GM12878 (cell line): ENCODE measurements at regions not wholly inside any gene's neighbourhood (a gene's known extent, or its start where the extent isn't known, plus 50 kb on each side); places are given as distances from the start of the nearest gene placed in this dataset.

Experiments used
- ATAC-seq: fragments of 200-7000 bp; cut with Tn5 transposase; 3 replicates; pipeline ENCODE4 v1.9.1; 2020; ENCODE audit warnings: mild to moderate bottlenecking, moderate library complexity
- BruUV-seq: library from RNA; stranded (reverse); fragments of 400-500 nt; replicated peaks from 2 replicates; lab custom pipeline; 2021; lab: Mats Ljungman, UMichigan
- CTCF ChIA-PET: fragments of 300-600 bp; sonication (Branson Sonifier 250); formaldehyde crosslinking; extraction: SDS; loops from one replicate; lab custom pipeline; 2021; ENCODE audit warnings: inconsistent platforms; lab: Yijun Ruan, JAX
- POLR2A ChIA-PET: fragments of 350-600 bp; formaldehyde crosslinking; extraction: SDS; loops from one replicate; lab custom pipeline; 2021; ENCODE audit warnings: inconsistent platforms; lab: Charles Lee
- RAD21 ChIA-PET: fragments of 300-600 bp; sonication (Branson Sonifier 250); formaldehyde crosslinking; loops from one replicate; lab custom pipeline; 2023; ENCODE audit warnings: antibody characterized with exemption; ENCODE audit not compliant: unreplicated experiment; lab: Charles Lee
- SMC1A ChIA-PET: fragments of 300-600 bp; sonication (Branson Sonifier 250); formaldehyde crosslinking; loops from one replicate; lab custom pipeline; 2023; ENCODE audit not compliant: unreplicated experiment, uncharacterized antibody; lab: Charles Lee
- DNase-seq: peaks from one replicate; pipeline ENCODE4 v3.0.0-alpha.2; 2011; ENCODE audit warnings: low read depth, low spot score
- FAIRE-seq: peaks from 3 replicates; lab custom pipeline; 2011; peaks lifted over from hg19 to GRCh38; lab: Jason Lieb, UNC
- H2AFZ ChIP-seq: 2 replicates; pipeline ENCODE4 v1.6.0; 2011; ENCODE audit warnings: low read depth, low read length, control low read depth; ENCODE audit not compliant: control insufficient read depth
- H3K27ac ChIP-seq: 2 replicates; pipeline ENCODE4 v1.5.1; 2011; ENCODE audit warnings: control low read depth; ENCODE audit not compliant: control insufficient read depth, insufficient read depth
- H3K27me3 ChIP-seq, 2 experiments: replicated peaks in 1 of 2; 2 replicates each; pipeline versions ENCODE4 v1.6.0 to v1.6.1; 2011; ENCODE audit warnings: low read length in 1 of 2; ENCODE audit not compliant: control insufficient read depth in 2 of 2, insufficient read depth in 2 of 2
- H3K36me3 ChIP-seq, 2 experiments: 2 replicates each; pipeline ENCODE4 v1.5.1; 2011; ENCODE audit warnings: low read length in 1 of 2; ENCODE audit not compliant: control insufficient read depth in 2 of 2, insufficient read depth in 2 of 2
- H3K4me1 ChIP-seq: 2 replicates; pipeline ENCODE4 v1.6.1; 2011; ENCODE audit warnings: mild to moderate bottlenecking, low read length, moderate library complexity, mixed read lengths; ENCODE audit not compliant: control insufficient read depth, insufficient read depth
- H3K4me2 ChIP-seq: 2 replicates; pipeline ENCODE4 v1.6.0; 2011; ENCODE audit warnings: control low read depth; ENCODE audit not compliant: control insufficient read depth, insufficient read depth
- H3K4me3 ChIP-seq: fragments of 200-600 bp; sonication (generic); 2 replicates; pipeline ENCODE4 v1.5.1; 2016
- H3K79me2 ChIP-seq: 2 replicates; pipeline ENCODE4 v1.6.0; 2011; ENCODE audit warnings: low read length; ENCODE audit not compliant: control insufficient read depth, insufficient read depth
- H3K9ac ChIP-seq: 2 replicates; pipeline ENCODE4 v1.8.0; 2011; ENCODE audit warnings: low read length, control low read depth, mixed read lengths; ENCODE audit not compliant: control insufficient read depth, insufficient read depth
- H3K9me3 ChIP-seq: replicated peaks from 3 replicates; pipeline ENCODE4 v1.5.1; 2011; ENCODE audit warnings: mild to moderate bottlenecking, low read length; ENCODE audit not compliant: control insufficient read depth, insufficient read depth
- H4K20me1 ChIP-seq: 2 replicates; pipeline ENCODE4 v1.6.0; 2011; ENCODE audit not compliant: control insufficient read depth, insufficient read depth
- ASH2L ChIP-seq: fragments of 300-600, 200-600 bp; sonication (generic); IDR thresholded peaks from 2 replicates; pipeline ENCODE4 v1.6.1; 2017; ENCODE audit warnings: low read depth, mild to moderate bottlenecking, borderline replicate concordance
- BACH1 ChIP-seq: fragments of 450-650 bp; IDR thresholded peaks from 2 replicates; pipeline ENCODE4 v1.6.1; 2017; ENCODE audit warnings: mild to moderate bottlenecking, borderline replicate concordance
- CBX3 ChIP-seq: fragments of 200-600 bp; sonication (generic); IDR thresholded peaks from 2 replicates; pipeline ENCODE4 v1.6.1; 2016; ENCODE audit warnings: low read depth, borderline replicate concordance
- CHD2 ChIP-seq: IDR thresholded peaks from 2 replicates; pipeline ENCODE4 v1.6.1; 2011; ENCODE audit warnings: low read depth, low read length, improper control_type of control experiment, borderline replicate concordance
- EP300 ChIP-seq, 2 experiments: fragments of 150-350 bp in 1 of 2; IDR thresholded peaks; 2 replicates each; pipeline ENCODE4 v1.6.1; 2011 to 2012; ENCODE audit warnings: low read depth in 2 of 2, low read length in 2 of 2, borderline replicate concordance in 1 of 2, improper control_type of control experiment in 1 of 2, inconsistent platforms in 1 of 2; ENCODE audit not compliant: control insufficient read depth in 1 of 2
- HDAC2 ChIP-seq: fragments of 200-600 bp; sonication (generic); IDR thresholded peaks from 2 replicates; pipeline ENCODE4 v1.6.1; 2017
- POLR2AphosphoS2 ChIP-seq: IDR thresholded peaks from 2 replicates; pipeline ENCODE4 v1.6.1; 2011; ENCODE audit warnings: low read depth, mild to moderate bottlenecking, low read length, improper control_type of control experiment, moderate library complexity
- TBL1XR1 ChIP-seq: IDR thresholded peaks from 2 replicates; pipeline ENCODE4 v1.6.1; 2012; ENCODE audit warnings: low read depth, low read length, improper control_type of control experiment
- ZNF207 ChIP-seq: fragments of 450-650 bp; IDR thresholded peaks from 2 replicates; pipeline ENCODE4 v1.6.1; 2014; ENCODE audit warnings: antibody characterized with exemption, mild to moderate bottlenecking, borderline replicate concordance
- in situ Hi-C: fragments of 300-500 bp; cut with MboI; formaldehyde crosslinking; loops from 9 replicates; pipeline ENCODE4 v1.14.3; 2018; ENCODE audit warnings: mixed read lengths
- intact Hi-C: fragments of 100-400 bp; cut with micrococcal nuclease; formaldehyde crosslinking; loops from one replicate; pipeline ENCODE4 v1.14.2; 2022; ENCODE audit not compliant: unreplicated experiment
- TF ChIP-seq, protein P1 (sequence below): fragments of 450-650 bp; formaldehyde crosslinking; IDR thresholded peaks from 2 replicates; pipeline ENCODE4 v1.4.0; 2022; ENCODE audit warnings: mild to moderate bottlenecking, moderate library complexity
- TF ChIP-seq, protein P2 (sequence below): IDR thresholded peaks from 2 replicates; pipeline ENCODE4 v1.6.1; 2012; ENCODE audit warnings: low read depth, low read length, improper control_type of control experiment
- TF ChIP-seq, protein P3 (sequence below): fragments of 450-650 bp; IDR thresholded peaks from 2 replicates; pipeline ENCODE4 v1.6.1; 2016; ENCODE audit warnings: mild to moderate bottlenecking, moderate library complexity, borderline replicate concordance
- TF ChIP-seq, protein P4 (sequence below): IDR thresholded peaks from 2 replicates; pipeline ENCODE4 v1.6.1; 2012; ENCODE audit warnings: mild to moderate bottlenecking, low read depth, low read length

DNA sequence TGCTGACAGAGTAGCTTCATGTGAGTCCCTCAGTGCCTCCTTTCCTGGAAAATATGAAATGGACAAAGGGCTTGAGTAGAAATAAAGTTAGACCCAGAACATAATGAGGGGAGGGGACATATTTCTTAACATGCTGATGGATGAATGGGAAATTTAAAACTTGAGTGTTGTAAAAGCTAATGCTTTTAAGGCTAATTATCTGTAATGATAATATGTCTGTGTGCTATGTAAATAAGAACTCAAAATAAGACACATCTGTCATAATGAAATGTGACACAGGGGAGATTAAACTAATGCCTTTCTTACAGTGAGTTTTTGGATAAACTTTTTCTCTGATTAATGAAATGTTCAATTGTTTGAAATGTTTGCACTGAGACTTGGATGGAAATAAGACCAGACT is 65.8 kb upstream of the RFXAP start:
- DNase-seq = no peak
- no peaks in the 10 kb centered on the region for H4K20me1 ChIP-seq
- ChIA-PET RAD21 (no interaction called here), POLR2A (no interaction called here), SMC1A (no interaction called here), CTCF (interaction anchor here (0.6 kb wide), 1 partner anchor 1371 kb away, joined by 3 read pairs; no protein-coding TSS in a partner anchor)
- no peak overlapping the region for H2AFZ ChIP-seq
- H3K27ac ChIP-seq = no peak overlapping the region
- H3K36me3 ChIP-seq = no peaks in the 10 kb centered on the region
- no peaks in the 10 kb centered on the region for H3K79me2 ChIP-seq
- FAIRE-seq = no peak
- H3K27me3 ChIP-seq = no peaks in the 10 kb centered on the region
- no peak overlapping the region for H3K4me3 ChIP-seq
- H3K9ac ChIP-seq = no peak overlapping the region
- no peak overlapping the region for H3K4me2 ChIP-seq
- ATAC-seq = no peak
- no peaks in the 10 kb centered on the region for H3K4me1 ChIP-seq
- intact Hi-C loops = no loop called here
- BruUV-seq = no TSS peak
- in situ Hi-C loops = no loop called here
- no peaks in the 10 kb centered on the region for H3K9me3 ChIP-seq
- no peak for TF ChIP-seq HDAC2
- no peak for TF ChIP-seq TBL1XR1
- TF ChIP-seq, protein P1, sequence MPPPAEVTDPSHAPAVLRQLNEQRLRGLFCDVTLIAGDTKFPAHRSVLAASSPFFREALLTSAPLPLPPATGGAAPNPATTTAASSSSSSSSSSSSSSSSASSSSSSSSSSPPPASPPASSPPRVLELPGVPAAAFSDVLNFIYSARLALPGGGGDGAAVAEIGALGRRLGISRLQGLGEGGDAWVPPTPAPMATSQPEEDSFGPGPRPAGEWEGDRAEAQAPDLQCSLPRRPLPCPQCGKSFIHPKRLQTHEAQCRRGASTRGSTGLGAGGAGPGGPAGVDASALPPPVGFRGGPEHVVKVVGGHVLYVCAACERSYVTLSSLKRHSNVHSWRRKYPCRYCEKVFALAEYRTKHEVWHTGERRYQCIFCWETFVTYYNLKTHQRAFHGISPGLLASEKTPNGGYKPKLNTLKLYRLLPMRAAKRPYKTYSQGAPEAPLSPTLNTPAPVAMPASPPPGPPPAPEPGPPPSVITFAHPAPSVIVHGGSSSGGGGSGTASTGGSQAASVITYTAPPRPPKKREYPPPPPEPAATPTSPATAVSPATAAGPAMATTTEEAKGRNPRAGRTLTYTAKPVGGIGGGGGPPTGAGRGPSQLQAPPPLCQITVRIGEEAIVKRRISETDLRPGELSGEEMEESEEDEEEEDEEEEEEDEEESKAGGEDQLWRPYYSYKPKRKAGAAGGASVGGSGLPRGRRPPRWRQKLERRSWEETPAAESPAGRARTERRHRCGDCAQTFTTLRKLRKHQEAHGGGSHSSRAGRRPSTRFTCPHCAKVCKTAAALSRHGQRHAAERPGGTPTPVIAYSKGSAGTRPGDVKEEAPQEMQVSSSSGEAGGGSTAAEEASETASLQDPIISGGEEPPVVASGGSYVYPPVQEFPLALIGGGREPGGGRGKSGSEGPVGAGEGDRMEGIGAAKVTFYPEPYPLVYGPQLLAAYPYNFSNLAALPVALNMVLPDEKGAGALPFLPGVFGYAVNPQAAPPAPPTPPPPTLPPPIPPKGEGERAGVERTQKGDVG (CRISPR knock-in tag) = no peak
- no peak for TF ChIP-seq CBX3
- no peak for TF ChIP-seq ZNF207
- TF ChIP-seq POLR2AphosphoS2 = no peak
- TF ChIP-seq, protein P2, sequence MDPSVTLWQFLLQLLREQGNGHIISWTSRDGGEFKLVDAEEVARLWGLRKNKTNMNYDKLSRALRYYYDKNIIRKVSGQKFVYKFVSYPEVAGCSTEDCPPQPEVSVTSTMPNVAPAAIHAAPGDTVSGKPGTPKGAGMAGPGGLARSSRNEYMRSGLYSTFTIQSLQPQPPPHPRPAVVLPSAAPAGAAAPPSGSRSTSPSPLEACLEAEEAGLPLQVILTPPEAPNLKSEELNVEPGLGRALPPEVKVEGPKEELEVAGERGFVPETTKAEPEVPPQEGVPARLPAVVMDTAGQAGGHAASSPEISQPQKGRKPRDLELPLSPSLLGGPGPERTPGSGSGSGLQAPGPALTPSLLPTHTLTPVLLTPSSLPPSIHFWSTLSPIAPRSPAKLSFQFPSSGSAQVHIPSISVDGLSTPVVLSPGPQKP = no peak
- no peak for TF ChIP-seq EP300 (IDR thresholded peaks at IDR 0.05; ENCODE audit: borderline replicate concordance in 1 of 2, control insufficient read depth in 1 of 2, low read depth in 2 of 2, low read length in 2 of 2)
- TF ChIP-seq ASH2L = no peak
- no peak for TF ChIP-seq BACH1
- TF ChIP-seq, protein P3, sequence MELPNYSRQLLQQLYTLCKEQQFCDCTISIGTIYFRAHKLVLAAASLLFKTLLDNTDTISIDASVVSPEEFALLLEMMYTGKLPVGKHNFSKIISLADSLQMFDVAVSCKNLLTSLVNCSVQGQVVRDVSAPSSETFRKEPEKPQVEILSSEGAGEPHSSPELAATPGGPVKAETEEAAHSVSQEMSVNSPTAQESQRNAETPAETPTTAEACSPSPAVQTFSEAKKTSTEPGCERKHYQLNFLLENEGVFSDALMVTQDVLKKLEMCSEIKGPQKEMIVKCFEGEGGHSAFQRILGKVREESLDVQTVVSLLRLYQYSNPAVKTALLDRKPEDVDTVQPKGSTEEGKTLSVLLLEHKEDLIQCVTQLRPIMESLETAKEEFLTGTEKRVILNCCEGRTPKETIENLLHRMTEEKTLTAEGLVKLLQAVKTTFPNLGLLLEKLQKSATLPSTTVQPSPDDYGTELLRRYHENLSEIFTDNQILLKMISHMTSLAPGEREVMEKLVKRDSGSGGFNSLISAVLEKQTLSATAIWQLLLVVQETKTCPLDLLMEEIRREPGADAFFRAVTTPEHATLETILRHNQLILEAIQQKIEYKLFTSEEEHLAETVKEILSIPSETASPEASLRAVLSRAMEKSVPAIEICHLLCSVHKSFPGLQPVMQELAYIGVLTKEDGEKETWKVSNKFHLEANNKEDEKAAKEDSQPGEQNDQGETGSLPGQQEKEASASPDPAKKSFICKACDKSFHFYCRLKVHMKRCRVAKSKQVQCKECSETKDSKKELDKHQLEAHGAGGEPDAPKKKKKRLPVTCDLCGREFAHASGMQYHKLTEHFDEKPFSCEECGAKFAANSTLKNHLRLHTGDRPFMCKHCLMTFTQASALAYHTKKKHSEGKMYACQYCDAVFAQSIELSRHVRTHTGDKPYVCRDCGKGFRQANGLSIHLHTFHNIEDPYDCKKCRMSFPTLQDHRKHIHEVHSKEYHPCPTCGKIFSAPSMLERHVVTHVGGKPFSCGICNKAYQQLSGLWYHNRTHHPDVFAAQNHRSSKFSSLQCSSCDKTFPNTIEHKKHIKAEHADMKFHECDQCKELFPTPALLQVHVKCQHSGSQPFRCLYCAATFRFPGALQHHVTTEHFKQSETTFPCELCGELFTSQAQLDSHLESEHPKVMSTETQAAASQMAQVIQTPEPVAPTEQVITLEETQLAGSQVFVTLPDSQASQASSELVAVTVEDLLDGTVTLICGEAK = no peak
- TF ChIP-seq, protein P4, sequence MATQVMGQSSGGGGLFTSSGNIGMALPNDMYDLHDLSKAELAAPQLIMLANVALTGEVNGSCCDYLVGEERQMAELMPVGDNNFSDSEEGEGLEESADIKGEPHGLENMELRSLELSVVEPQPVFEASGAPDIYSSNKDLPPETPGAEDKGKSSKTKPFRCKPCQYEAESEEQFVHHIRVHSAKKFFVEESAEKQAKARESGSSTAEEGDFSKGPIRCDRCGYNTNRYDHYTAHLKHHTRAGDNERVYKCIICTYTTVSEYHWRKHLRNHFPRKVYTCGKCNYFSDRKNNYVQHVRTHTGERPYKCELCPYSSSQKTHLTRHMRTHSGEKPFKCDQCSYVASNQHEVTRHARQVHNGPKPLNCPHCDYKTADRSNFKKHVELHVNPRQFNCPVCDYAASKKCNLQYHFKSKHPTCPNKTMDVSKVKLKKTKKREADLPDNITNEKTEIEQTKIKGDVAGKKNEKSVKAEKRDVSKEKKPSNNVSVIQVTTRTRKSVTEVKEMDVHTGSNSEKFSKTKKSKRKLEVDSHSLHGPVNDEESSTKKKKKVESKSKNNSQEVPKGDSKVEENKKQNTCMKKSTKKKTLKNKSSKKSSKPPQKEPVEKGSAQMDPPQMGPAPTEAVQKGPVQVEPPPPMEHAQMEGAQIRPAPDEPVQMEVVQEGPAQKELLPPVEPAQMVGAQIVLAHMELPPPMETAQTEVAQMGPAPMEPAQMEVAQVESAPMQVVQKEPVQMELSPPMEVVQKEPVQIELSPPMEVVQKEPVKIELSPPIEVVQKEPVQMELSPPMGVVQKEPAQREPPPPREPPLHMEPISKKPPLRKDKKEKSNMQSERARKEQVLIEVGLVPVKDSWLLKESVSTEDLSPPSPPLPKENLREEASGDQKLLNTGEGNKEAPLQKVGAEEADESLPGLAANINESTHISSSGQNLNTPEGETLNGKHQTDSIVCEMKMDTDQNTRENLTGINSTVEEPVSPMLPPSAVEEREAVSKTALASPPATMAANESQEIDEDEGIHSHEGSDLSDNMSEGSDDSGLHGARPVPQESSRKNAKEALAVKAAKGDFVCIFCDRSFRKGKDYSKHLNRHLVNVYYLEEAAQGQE = no peak
- TF ChIP-seq CHD2 = no peak
